ENCODE measurements at regions not wholly inside any gene's neighbourhood (a gene's known extent, or its start where the extent isn't known, plus 50 kb on each side); places are given as distances from the start of the nearest gene placed in this dataset.
"Not testable (repeated sequence)": the region's sequence is repeated elsewhere in the genome, so short reads cannot be mapped to it uniquely, and the experiment has no call there.

GRCh38 chr20:12570371-12570770, 438.4 kb upstream of the SPTLC3 start:
- Histone ChIP-seq H3K27ac (no peak overlapping the region), H3K27me3 (no peaks in the 10 kb centered on the region), H3K36me3 (no peaks in the 10 kb centered on the region), H3K4me1 (no peaks in the 10 kb centered on the region), H3K9me3 (no peaks in the 10 kb centered on the region), H3K4me3 (no peak overlapping the region)
- intact Hi-C loops (cut with DNase I) = no loop called here
- DNase-seq = no peak
- ATAC-seq = peak; percentile 61
- peak; percentile 39 for TF ChIP-seq CTCF (IDR thresholded peaks at IDR 0.05)

GRCh38 chr20:12573442-12573841, 435.3 kb upstream of the SPTLC3 start:
- TF ChIP-seq CTCF (IDR thresholded peaks at IDR 0.05) = no peak
- H3K9me3 ChIP-seq = no peaks in the 10 kb centered on the region
- H3K27ac ChIP-seq = no peak overlapping the region
- no peaks in the 10 kb centered on the region for H3K4me1 ChIP-seq
- no peak overlapping the region for H3K4me3 ChIP-seq
- no peaks in the 10 kb centered on the region for H3K36me3 ChIP-seq
- intact Hi-C loops (cut with DNase I) = no loop called here
- no peak for ATAC-seq
- no peaks in the 10 kb centered on the region for H3K27me3 ChIP-seq
- no peak for DNase-seq

GRCh38 chr20:12575352-12576095, 433.2 kb upstream of the SPTLC3 start:
- Histone ChIP-seq H3K36me3 (no peaks in the 10 kb centered on the region), H3K27me3 (no peaks in the 10 kb centered on the region), H3K9me3 (no peaks in the 10 kb centered on the region), H3K27ac (no peak overlapping the region), H3K4me3 (no peak overlapping the region), H3K4me1 (no peaks in the 10 kb centered on the region)
- ATAC-seq (peak; percentile 80), DNase-seq (no peak)
- intact Hi-C loops (cut with DNase I) = no loop called here
- no peak for TF ChIP-seq CTCF (IDR thresholded peaks at IDR 0.05)

- Histone ChIP-seq H3K27me3 (no peaks in the 10 kb centered on the region), H3K4me3 (no peak overlapping the region), H3K9me3 (no peaks in the 10 kb centered on the region), H3K4me1 (no peaks in the 10 kb centered on the region), H3K27ac (no peak overlapping the region), H3K36me3 (no peaks in the 10 kb centered on the region)
- no peak for ATAC-seq
- no peak for DNase-seq
- intact Hi-C loops (cut with DNase I) = no loop called here
- TF ChIP-seq CTCF (IDR thresholded peaks at IDR 0.05) = no peak
These were observed 431.6 kb upstream of the SPTLC3 start for GRCh38 chr20:12577213-12577612.

GRCh38 chr20:12581644-12582289, 427.0 kb upstream of the SPTLC3 start:
- no peaks in the 10 kb centered on the region for H3K9me3 ChIP-seq
- ATAC-seq = no peak
- no peak overlapping the region for H3K4me3 ChIP-seq
- no peaks in the 10 kb centered on the region for H3K36me3 ChIP-seq
- no peak for DNase-seq
- intact Hi-C loops (cut with DNase I) = no loop called here
- no peaks in the 10 kb centered on the region for H3K4me1 ChIP-seq
- no peaks in the 10 kb centered on the region for H3K27me3 ChIP-seq
- H3K27ac ChIP-seq = no peak overlapping the region
- TF ChIP-seq CTCF (IDR thresholded peaks at IDR 0.05) = no peak

GRCh38 chr20:12582710-12583109, 426.1 kb upstream of the SPTLC3 start:
- H3K27ac ChIP-seq; DNase-seq; H3K27me3 ChIP-seq; H3K4me1 ChIP-seq; ATAC-seq; intact Hi-C loops (cut with DNase I); H3K36me3 ChIP-seq; H3K9me3 ChIP-seq; H3K4me3 ChIP-seq: not testable (repeated sequence)
